ENCODE measurements at regions not wholly inside any gene's neighbourhood (a gene's known extent, or its start where the extent isn't known, plus 50 kb on each side); places are given as distances from the start of the nearest gene placed in this dataset.

DNA sequence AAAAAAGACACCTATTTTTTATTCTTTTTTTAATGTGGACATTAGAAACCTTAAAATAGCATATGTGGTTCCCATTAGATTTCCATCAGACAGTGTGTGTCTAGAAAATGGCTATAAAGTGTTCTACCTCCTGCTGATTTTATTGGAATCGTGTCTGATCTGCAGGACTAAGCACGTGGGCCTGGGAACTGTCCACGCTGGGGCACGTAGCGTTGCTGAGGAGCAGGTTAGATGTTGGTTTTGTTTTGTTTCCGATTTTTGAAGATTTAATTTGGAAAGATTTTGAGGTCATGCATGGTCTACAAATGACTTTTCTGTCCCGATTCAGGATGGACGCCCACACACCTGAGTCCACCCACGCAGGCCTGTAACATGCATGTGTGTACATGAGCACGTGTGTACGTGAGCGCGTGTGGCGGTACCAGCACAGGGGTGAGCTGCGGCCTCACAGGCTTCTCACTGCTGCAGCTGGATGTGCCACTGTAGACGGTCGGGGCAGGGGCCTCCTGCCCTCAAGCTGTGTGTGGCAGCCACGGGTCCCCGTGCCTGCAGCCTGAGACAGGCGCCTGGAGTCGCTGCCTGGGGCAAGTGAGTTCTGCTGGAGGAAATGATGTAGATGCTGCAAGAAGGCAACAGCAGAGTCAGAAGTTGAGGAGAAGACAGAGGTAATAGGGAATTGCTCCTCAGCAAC lies 99.7 kb upstream of the CTDP1 start:
- 91% methylated on average over 21 of the region's 21 CpGs for WGBS, 3 donors

DNA sequence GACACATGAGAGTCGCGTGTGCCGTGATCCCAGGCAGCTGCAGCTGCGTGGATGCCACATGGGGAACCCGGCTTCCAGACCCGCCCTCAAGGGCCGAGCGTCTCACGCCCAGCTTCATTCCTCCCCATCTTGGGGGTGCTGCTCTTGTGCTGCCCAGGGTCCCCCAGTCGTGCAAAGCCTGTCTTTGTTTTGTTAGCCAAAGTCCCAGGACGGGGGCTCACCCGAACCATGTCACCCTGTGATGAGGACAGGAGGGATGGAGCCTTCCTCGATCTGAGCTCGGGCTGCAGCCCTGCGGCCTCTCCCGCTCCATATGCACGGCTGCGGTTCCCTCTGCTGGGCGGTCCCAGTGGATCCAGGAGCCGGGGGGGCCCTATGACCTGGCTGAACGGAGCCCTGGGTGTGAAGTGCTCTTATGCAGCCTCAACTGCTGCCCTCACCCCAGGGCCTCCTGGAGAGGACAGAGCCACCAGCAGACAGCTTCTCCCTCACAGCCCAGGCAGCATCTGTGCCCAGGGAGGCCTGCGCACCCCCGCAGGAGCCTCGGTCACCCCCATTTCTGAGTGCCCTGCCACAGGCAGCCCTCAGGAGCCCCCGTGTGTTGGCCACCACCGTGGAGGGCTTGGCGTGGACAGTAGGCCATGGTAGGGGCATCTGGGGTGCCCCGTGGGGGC lies 99.0 kb upstream of the CTDP1 start:
- 88 to 91% (median 91%) methylated on average over 27 to 28 of the region's 28 CpGs for WGBS, 3 donors
- no peaks in the 10 kb centered on the region for H3K27me3 ChIP-seq
- intact Hi-C loops (cut with DNase I): no loop called here
- DNase-seq: peak in 2 of 5 donors; percentile 14 to 29
- TF ChIP-seq EP300 (IDR thresholded peaks at IDR 0.05): no peak
- TF ChIP-seq POLR2A (IDR thresholded peaks at IDR 0.05): no peak
- TF ChIP-seq, protein P1, sequence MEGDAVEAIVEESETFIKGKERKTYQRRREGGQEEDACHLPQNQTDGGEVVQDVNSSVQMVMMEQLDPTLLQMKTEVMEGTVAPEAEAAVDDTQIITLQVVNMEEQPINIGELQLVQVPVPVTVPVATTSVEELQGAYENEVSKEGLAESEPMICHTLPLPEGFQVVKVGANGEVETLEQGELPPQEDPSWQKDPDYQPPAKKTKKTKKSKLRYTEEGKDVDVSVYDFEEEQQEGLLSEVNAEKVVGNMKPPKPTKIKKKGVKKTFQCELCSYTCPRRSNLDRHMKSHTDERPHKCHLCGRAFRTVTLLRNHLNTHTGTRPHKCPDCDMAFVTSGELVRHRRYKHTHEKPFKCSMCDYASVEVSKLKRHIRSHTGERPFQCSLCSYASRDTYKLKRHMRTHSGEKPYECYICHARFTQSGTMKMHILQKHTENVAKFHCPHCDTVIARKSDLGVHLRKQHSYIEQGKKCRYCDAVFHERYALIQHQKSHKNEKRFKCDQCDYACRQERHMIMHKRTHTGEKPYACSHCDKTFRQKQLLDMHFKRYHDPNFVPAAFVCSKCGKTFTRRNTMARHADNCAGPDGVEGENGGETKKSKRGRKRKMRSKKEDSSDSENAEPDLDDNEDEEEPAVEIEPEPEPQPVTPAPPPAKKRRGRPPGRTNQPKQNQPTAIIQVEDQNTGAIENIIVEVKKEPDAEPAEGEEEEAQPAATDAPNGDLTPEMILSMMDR (IDR thresholded peaks at IDR 0.05): no peak
- peaks cover 20% of the 10 kb centered on the region for H3K4me1 ChIP-seq (ENCODE audit: insufficient read depth)
- H3K36me3 ChIP-seq: no peaks in the 10 kb centered on the region
- no peak overlapping the region for H3K27ac ChIP-seq
- H3K4me3 ChIP-seq: no peak overlapping the region
- no peaks in the 10 kb centered on the region for H3K9me3 ChIP-seq

More for the DNA sequence above, 99.7 kb upstream of the CTDP1 start:
- H3K27me3 ChIP-seq: no peaks in the 10 kb centered on the region
- H3K27ac ChIP-seq: no peak overlapping the region
- DNase-seq: peak in 3 of 5 donors; percentile 14 to 24 (median 16)
- H3K4me3 ChIP-seq: no peak overlapping the region
- no peak for TF ChIP-seq POLR2A (IDR thresholded peaks at IDR 0.05)
- TF ChIP-seq, protein P1 (IDR thresholded peaks at IDR 0.05): no peak
- TF ChIP-seq EP300 (IDR thresholded peaks at IDR 0.05): no peak
- no peaks in the 10 kb centered on the region for H3K36me3 ChIP-seq
- intact Hi-C loops (cut with DNase I): no loop called here
- H3K9me3 ChIP-seq: no peaks in the 10 kb centered on the region
- H3K4me1 ChIP-seq (ENCODE audit: insufficient read depth): peaks cover 20% of the 10 kb centered on the region

DNA sequence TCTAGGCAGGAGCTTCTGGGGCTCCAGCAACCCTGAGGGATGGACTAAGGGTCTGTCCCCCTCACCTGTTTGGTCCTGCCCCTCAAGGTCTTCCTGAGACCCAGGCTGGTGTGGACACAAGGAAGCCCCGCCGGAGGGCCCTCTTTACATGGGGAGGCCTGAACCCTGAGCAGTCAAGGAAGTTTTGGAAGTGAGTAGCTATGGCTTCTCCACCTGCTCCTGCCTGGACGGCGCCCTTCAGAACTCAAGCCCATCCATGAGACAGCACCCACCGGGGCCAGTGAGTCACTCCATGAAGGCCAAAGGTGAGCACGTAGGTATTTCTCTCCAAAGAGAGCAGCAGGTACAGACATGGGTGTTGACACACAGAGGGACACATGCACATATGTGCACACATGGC lies 98.2 kb upstream of the CTDP1 start:
- H3K27ac ChIP-seq: no peak overlapping the region
- intact Hi-C loops (cut with DNase I): no loop called here
- no peaks in the 10 kb centered on the region for H3K27me3 ChIP-seq
- H3K4me3 ChIP-seq: no peak overlapping the region
- H3K9me3 ChIP-seq: no peaks in the 10 kb centered on the region
- peaks cover 22% of the 10 kb centered on the region for H3K4me1 ChIP-seq (ENCODE audit: insufficient read depth)
- TF ChIP-seq POLR2A (IDR thresholded peaks at IDR 0.05) (no peak), EP300 (IDR thresholded peaks at IDR 0.05) (no peak)
- TF ChIP-seq, protein P1 (IDR thresholded peaks at IDR 0.05): no peak
- no peaks in the 10 kb centered on the region for H3K36me3 ChIP-seq
- DNase-seq: peak in 3 of 5 donors; percentile 9 to 24 (median 12)
- WGBS, 3 donors: 92 to 95% (median 92%) methylated on average over 4 to 6 of the region's 6 CpGs

DNA sequence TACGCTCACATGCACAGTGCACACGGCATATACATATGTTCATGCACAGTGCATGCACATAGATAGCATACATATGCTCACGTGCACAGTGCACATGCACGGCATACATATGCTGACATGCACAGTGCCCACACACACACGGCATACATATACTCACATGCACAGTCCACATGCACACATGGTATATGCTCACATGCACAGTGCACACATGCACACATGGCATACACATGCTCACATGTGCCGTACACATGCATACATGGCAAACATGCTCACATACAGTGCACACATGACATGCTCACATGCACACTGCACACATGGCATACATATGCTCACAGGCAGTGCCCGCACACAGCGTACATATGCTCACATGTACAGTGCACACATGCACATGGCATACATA lies 97.7 kb upstream of the CTDP1 start:
- no peaks in the 10 kb centered on the region for H3K36me3 ChIP-seq

More for the DNA sequence above, 97.7 kb upstream of the CTDP1 start:
- Histone ChIP-seq H3K4me1 (ENCODE audit: insufficient read depth) (peaks cover 18% of the 10 kb centered on the region), H3K9me3 (no peaks in the 10 kb centered on the region), H3K27ac (no peak overlapping the region), H3K27me3 (no peaks in the 10 kb centered on the region), H3K4me3 (no peak overlapping the region)
- intact Hi-C loops (cut with DNase I): no loop called here
- TF ChIP-seq, protein P1 (IDR thresholded peaks at IDR 0.05): no peak
- TF ChIP-seq EP300 (IDR thresholded peaks at IDR 0.05) (no peak), POLR2A (IDR thresholded peaks at IDR 0.05) (no peak)
- peak in 2 of 5 donors; percentile 9 to 10 for DNase-seq
- 95 to 98% (median 96%) methylated on average over 8 of the region's 8 CpGs for WGBS, 3 donors

Measured in ovary (tissue), 7 donors.